ENCODE measurements at regions not wholly inside any gene's neighbourhood (a gene's known extent, or its start where the extent isn't known, plus 50 kb on each side); places are given as distances from the start of the nearest gene placed in this dataset.
"Not testable (repeated sequence)": the region's sequence is repeated elsewhere in the genome, so short reads cannot be mapped to it uniquely, and the experiment has no call there.

DNA sequence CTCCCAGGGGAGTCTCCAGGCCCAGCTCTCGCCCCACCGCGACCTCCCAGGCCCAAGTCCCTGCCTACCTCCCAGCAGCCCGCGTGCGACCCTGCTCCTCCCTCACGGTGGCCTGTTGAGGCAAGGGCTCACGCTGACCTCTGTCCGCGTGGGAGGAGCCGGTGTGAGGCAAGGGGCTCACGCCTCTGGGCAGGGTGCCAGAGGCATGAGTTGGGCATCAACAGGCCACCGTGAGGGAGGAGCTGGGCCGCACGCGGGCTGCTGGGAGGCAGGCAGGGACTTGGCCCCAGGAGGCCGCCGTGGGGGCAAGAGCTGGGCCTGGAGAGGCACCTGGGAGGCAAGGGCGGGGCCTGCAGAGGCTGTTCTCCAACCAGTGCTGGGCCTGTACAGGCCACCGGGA, 200.4 kb downstream of the CEP170 start:
- TF ChIP-seq CTCF (IDR thresholded peaks at IDR 0.05 in 8 of 11, conservative IDR thresholded peaks at IDR 0.05 in 3 of 11); POLR2A (IDR thresholded peaks at IDR 0.05): not testable (repeated sequence)

Data from spleen (tissue), 7 donors.